Keratinocyte (primary cell): ENCODE measurements at regions not wholly inside any gene's neighbourhood (a gene's known extent, or its start where the extent isn't known, plus 50 kb on each side); places are given as distances from the start of the nearest gene placed in this dataset.

Source experiments
- DNase-seq: peaks from one replicate; pipeline ENCODE4 v3.0.0-alpha.2; 2011; ENCODE audit warnings: low read depth, missing footprints, low spot score
- FAIRE-seq: peaks from 2 replicates; lab custom pipeline; 2011; peaks lifted over from hg19 to GRCh38; lab: Jason Lieb, UNC
- H2AFZ ChIP-seq: 2 replicates; pipeline ENCODE4 v1.6.0; 2012; ENCODE audit warnings: low read length, control low read depth, inconsistent platforms; ENCODE audit not compliant: control insufficient read depth
- H3K27ac ChIP-seq: 2 replicates; pipeline ENCODE4 v1.5.1; 2011; ENCODE audit warnings: low read length; ENCODE audit not compliant: control insufficient read depth, insufficient read depth
- H3K27me3 ChIP-seq: 3 replicates; pipeline ENCODE4 v1.6.0; 2011; ENCODE audit warnings: low read length; ENCODE audit not compliant: control insufficient read depth, insufficient read depth; ENCODE audit errors: extremely low read depth
- H3K36me3 ChIP-seq, 2 experiments: 2 replicates in 1 of 2; 3 replicates in 1 of 2; pipeline ENCODE4 v1.5.1; 2011; ENCODE audit warnings: low read length in 2 of 2, mild to moderate bottlenecking in 1 of 2; ENCODE audit not compliant: control insufficient read depth in 2 of 2, insufficient read depth in 2 of 2; ENCODE audit errors: extremely low read depth in 1 of 2
- H3K4me1 ChIP-seq: 3 replicates; pipeline ENCODE4 v1.5.1; 2011; ENCODE audit warnings: low read length; ENCODE audit not compliant: control insufficient read depth, insufficient read depth; ENCODE audit errors: extremely low read depth
- H3K4me2 ChIP-seq: 3 replicates; pipeline ENCODE4 v1.6.0; 2011; ENCODE audit warnings: low read depth, low read length; ENCODE audit not compliant: control insufficient read depth, insufficient read depth; ENCODE audit errors: extremely low read depth
- H3K4me3 ChIP-seq, 3 experiments: fragments of 200-600 bp in 1 of 3; sonication (generic) in 1 of 3; 2 replicates in 2 of 3; 3 replicates in 1 of 3; pipeline ENCODE4 v1.5.1; 2011 to 2016; ENCODE audit warnings: low read length in 3 of 3, mild to moderate bottlenecking in 3 of 3, control low read depth in 2 of 3, inconsistent platforms in 1 of 3, low read depth in 1 of 3, mixed read lengths in 1 of 3, mixed run types in 1 of 3, moderate library complexity in 1 of 3; ENCODE audit not compliant: control insufficient read depth in 2 of 3, insufficient read depth in 2 of 3; ENCODE audit errors: extremely low read depth in 1 of 3
- H3K79me2 ChIP-seq: 2 replicates; pipeline ENCODE4 v1.6.0; 2012; ENCODE audit warnings: low read length; ENCODE audit not compliant: control insufficient read depth, insufficient read depth
- H3K9ac ChIP-seq: 3 replicates; pipeline ENCODE4 v1.6.0; 2011; ENCODE audit warnings: low read length; ENCODE audit not compliant: control insufficient read depth, insufficient read depth; ENCODE audit errors: extremely low read depth
- H3K9me1 ChIP-seq: 3 replicates; pipeline ENCODE4 v1.6.0; 2011; ENCODE audit warnings: low read length; ENCODE audit not compliant: control insufficient read depth, insufficient read depth; ENCODE audit errors: extremely low read depth
- H3K9me3 ChIP-seq: 2 replicates; pipeline ENCODE4 v1.5.1; 2012; ENCODE audit warnings: low read depth, low read length; ENCODE audit not compliant: control insufficient read depth
- H4K20me1 ChIP-seq: 3 replicates; pipeline ENCODE4 v1.6.0; 2011; ENCODE audit warnings: low read length; ENCODE audit not compliant: control insufficient read depth, insufficient read depth; ENCODE audit errors: extremely low read depth
- EZH2 ChIP-seq: IDR thresholded peaks from one replicate; pipeline ENCODE4 v1.6.1; 2012; ENCODE audit warnings: inconsistent platforms, mild to moderate bottlenecking, low read length, moderate library complexity
- dilution Hi-C: fragments of 300-500 bp; cut with MboI; formaldehyde crosslinking; loops from one replicate; pipeline ENCODE4 v1.7.0; 2020; ENCODE audit warnings: low sequenced_read_pairs; ENCODE audit not compliant: extremely low pct_ligation_motif_present
- TF ChIP-seq, protein P1 (sequence below), 3 experiments: IDR thresholded peaks in 1 of 3; conservative IDR thresholded peaks in 1 of 3; optimal IDR thresholded peaks in 1 of 3; 2 replicates in 2 of 3; 3 replicates in 1 of 3; pipeline versions ENCODE3 to v1.5.1; 2011; ENCODE audit warnings: low read length in 3 of 3, mild to moderate bottlenecking in 3 of 3, moderate library complexity in 2 of 3, control low read depth in 1 of 3, inconsistent platforms in 1 of 3; ENCODE audit not compliant: insufficient read depth in 2 of 3; ENCODE audit errors: extremely low read depth in 1 of 3

GRCh38 chr17:69878661-69879060 lies 196.4 kb upstream of the KCNJ16 start:
- dilution Hi-C loops: no loop called here
- DNase-seq: no peak
- no peak for TF ChIP-seq EZH2
- TF ChIP-seq, protein P1, sequence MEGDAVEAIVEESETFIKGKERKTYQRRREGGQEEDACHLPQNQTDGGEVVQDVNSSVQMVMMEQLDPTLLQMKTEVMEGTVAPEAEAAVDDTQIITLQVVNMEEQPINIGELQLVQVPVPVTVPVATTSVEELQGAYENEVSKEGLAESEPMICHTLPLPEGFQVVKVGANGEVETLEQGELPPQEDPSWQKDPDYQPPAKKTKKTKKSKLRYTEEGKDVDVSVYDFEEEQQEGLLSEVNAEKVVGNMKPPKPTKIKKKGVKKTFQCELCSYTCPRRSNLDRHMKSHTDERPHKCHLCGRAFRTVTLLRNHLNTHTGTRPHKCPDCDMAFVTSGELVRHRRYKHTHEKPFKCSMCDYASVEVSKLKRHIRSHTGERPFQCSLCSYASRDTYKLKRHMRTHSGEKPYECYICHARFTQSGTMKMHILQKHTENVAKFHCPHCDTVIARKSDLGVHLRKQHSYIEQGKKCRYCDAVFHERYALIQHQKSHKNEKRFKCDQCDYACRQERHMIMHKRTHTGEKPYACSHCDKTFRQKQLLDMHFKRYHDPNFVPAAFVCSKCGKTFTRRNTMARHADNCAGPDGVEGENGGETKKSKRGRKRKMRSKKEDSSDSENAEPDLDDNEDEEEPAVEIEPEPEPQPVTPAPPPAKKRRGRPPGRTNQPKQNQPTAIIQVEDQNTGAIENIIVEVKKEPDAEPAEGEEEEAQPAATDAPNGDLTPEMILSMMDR (optimal IDR thresholded peaks at IDR 0.05 in 1 of 3, IDR thresholded peaks at IDR 0.05 in 1 of 3, conservative IDR thresholded peaks at IDR 0.05 in 1 of 3; ENCODE audit: extremely low read depth in 1 of 3, insufficient read depth in 2 of 3, low read length in 3 of 3): no peak
- no peak overlapping the region for H3K27ac ChIP-seq
- H3K9ac ChIP-seq: no peak overlapping the region
- H3K9me1 ChIP-seq: no peaks in the 10 kb centered on the region
- H3K79me2 ChIP-seq: no peaks in the 10 kb centered on the region
- no peaks in the 10 kb centered on the region for H3K9me3 ChIP-seq
- no peaks in the 10 kb centered on the region for H4K20me1 ChIP-seq
- H3K4me2 ChIP-seq: no peak overlapping the region
- no peaks in the 10 kb centered on the region for H3K27me3 ChIP-seq
- no peaks in the 10 kb centered on the region for H3K36me3 ChIP-seq
- H3K4me1 ChIP-seq: peaks cover 23% of the 10 kb centered on the region
- no peak for FAIRE-seq
- H2AFZ ChIP-seq: no peak overlapping the region
- H3K4me3 ChIP-seq: no peak overlapping the region

- Histone ChIP-seq H3K27me3 (no peaks in the 10 kb centered on the region), H3K9me3 (no peaks in the 10 kb centered on the region), H3K36me3 (no peaks in the 10 kb centered on the region), H3K9ac (no peak overlapping the region), H3K9me1 (no peaks in the 10 kb centered on the region), H3K79me2 (no peaks in the 10 kb centered on the region), H4K20me1 (no peaks in the 10 kb centered on the region), H3K4me1 (peaks cover 14% of the 10 kb centered on the region), H3K4me2 (no peak overlapping the region), H3K27ac (no peak overlapping the region), H3K4me3 (no peak overlapping the region), H2AFZ (no peak overlapping the region)
- FAIRE-seq (no peak), DNase-seq (no peak)
- dilution Hi-C loops: no loop called here
- TF ChIP-seq, protein P1 (optimal IDR thresholded peaks at IDR 0.05 in 1 of 3, IDR thresholded peaks at IDR 0.05 in 1 of 3, conservative IDR thresholded peaks at IDR 0.05 in 1 of 3; ENCODE audit: extremely low read depth in 1 of 3, insufficient read depth in 2 of 3, low read length in 3 of 3): no peak
- no peak for TF ChIP-seq EZH2
These were observed 195.4 kb upstream of the KCNJ16 start for GRCh38 chr17:69879576-69879975.
